RWPE1 (cell line): ENCODE measurements at regions not wholly inside any gene's neighbourhood (a gene's known extent, or its start where the extent isn't known, plus 50 kb on each side); places are given as distances from the start of the nearest gene placed in this dataset.
"Not testable (repeated sequence)": the region's sequence is repeated elsewhere in the genome, so short reads cannot be mapped to it uniquely, and the experiment has no call there.

Source experiments
- CTCF ChIA-PET: fragments of 350-600 bp; sonication (Branson Sonifier 250); formaldehyde crosslinking; extraction: SDS; loops from one replicate; lab custom pipeline; 2021; lab: Yijun Ruan, JAX
- POLR2A ChIA-PET: fragments of 400-600 bp; formaldehyde crosslinking; extraction: SDS; loops from one replicate; lab custom pipeline; 2020; ENCODE audit warnings: antibody characterized with exemption; ENCODE audit not compliant: low non-redundant PET; lab: Yijun Ruan, JAX
- DNase-seq: peaks from one replicate; pipeline ENCODE4 v3.0.0; 2012; ENCODE audit warnings: low spot score
- H3K27ac ChIP-seq: fragments of 450-650 bp; 2 replicates; pipeline ENCODE4 v1.5.1; 2017
- TF ChIP-seq, protein P1 (sequence below): fragments of 450-650 bp; conservative IDR thresholded peaks from 2 replicates; pipeline ENCODE4 v1.5.1; 2017; ENCODE audit warnings: low read depth, mild to moderate bottlenecking

GRCh38 chr20:29448806-29449470, 1808.5 kb upstream of the DEFB115 start:
- TF ChIP-seq, protein P1, sequence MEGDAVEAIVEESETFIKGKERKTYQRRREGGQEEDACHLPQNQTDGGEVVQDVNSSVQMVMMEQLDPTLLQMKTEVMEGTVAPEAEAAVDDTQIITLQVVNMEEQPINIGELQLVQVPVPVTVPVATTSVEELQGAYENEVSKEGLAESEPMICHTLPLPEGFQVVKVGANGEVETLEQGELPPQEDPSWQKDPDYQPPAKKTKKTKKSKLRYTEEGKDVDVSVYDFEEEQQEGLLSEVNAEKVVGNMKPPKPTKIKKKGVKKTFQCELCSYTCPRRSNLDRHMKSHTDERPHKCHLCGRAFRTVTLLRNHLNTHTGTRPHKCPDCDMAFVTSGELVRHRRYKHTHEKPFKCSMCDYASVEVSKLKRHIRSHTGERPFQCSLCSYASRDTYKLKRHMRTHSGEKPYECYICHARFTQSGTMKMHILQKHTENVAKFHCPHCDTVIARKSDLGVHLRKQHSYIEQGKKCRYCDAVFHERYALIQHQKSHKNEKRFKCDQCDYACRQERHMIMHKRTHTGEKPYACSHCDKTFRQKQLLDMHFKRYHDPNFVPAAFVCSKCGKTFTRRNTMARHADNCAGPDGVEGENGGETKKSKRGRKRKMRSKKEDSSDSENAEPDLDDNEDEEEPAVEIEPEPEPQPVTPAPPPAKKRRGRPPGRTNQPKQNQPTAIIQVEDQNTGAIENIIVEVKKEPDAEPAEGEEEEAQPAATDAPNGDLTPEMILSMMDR = no peak
- POLR2A ChIA-PET = no interaction called here
- CTCF ChIA-PET = interaction anchor here (0.6 kb wide), 2 partner anchors 90 to 1275 kb away, joined by 3 read pairs; no protein-coding TSS in a partner anchor
- no peak for DNase-seq
- H3K27ac ChIP-seq = no peak overlapping the region

DNA sequence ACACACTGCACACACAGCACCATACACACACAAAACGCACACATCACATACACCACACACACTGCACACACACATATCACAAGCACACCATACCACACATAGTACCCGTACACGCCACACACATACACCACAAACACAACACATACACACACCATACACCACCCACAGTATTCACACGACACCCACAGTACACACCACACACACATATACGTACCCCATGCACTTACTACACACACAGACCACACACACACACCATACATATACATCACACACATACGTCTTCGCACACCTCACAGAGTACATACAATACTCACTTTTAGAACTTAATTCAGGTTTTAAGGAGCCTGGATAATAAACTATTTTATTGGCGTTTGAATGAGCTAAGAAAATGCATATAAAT, 1805.3 kb upstream of the DEFB115 start:
- DNase-seq = no peak
- ChIA-PET CTCF (no interaction called here), POLR2A (no interaction called here)
- no peak overlapping the region for H3K27ac ChIP-seq
- TF ChIP-seq, protein P1 = no peak

DNA sequence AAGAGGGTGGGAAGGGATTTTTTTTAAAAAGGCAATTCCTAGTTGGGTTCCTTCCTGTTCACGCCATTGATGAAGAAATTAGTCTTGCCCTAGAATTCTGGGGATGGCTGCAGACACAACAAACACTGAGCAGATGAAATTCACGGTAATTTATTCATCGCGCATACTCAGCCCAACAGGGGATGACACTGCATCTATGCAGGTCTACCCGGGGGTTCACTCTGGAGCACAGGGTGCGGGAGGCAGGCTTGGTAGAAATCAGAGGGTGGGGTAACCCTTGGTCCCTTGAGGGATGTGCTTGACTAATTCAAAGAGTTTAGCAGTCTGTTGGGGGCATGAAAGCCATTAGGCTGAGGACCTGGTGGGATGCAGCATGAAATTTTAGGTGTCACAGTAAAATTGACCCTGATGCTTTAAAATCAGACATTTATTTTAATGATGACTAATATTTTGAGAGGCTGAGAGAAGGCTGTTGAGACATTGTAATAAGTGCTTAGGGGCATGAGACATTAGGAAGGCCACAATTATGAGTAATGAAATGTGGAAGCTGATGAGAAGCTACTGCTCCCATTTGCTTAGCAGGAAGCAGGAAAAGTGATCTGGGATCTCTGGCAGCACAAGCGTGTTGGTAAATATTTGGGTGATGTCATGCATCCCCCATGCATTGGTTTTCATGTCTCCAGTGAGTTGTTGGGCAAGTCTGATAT, 1800.3 kb upstream of the DEFB115 start:
- CTCF ChIA-PET = interaction anchor here (0.6 kb wide), 1 partner anchor 81 kb away, joined by 3 read pairs; no protein-coding TSS in a partner anchor
- POLR2A ChIA-PET, DNase-seq, H3K27ac ChIP-seq: not testable (repeated sequence)

- no peak for DNase-seq
- TF ChIP-seq, protein P1 = no peak
- no peak overlapping the region for H3K27ac ChIP-seq
- ChIA-PET POLR2A (no interaction called here), CTCF (no interaction called here)
Measured at GRCh38 chr20:29472606-29473005, 1784.9 kb upstream of the DEFB115 start.

- CTCF ChIA-PET, H3K27ac ChIP-seq, DNase-seq, POLR2A ChIA-PET: not testable (repeated sequence)
Measured at GRCh38 chr20:29492840-29493239, 1764.6 kb upstream of the DEFB115 start.

DNA sequence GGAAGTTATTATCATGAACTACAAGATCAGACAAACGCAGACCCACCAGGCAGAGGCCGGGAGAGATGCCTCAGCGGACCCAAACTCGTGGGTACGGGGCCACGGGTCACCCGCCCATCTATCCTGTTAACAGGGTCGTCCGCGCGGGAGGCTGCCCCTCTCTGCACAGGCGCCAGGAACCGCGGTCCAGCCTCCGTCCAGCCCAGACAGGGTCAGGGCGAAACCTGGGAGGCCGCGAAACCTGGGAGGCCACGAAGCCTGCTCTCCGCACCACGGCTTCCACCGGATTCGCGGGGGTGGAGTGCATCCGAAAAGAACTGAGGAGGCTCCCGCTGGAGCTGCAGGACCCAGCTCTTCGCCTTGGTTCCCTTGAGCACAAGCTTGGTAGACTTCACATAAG, 1760.7 kb upstream of the DEFB115 start:
- H3K27ac ChIP-seq, DNase-seq, POLR2A ChIA-PET, CTCF ChIA-PET: not testable (repeated sequence)

- TF ChIP-seq, protein P1 = no peak
- ChIA-PET CTCF (no interaction called here), POLR2A (no interaction called here)
- no peak overlapping the region for H3K27ac ChIP-seq
- no peak for DNase-seq
Measured at GRCh38 chr20:29497261-29497671, 1760.2 kb upstream of the DEFB115 start.

- POLR2A ChIA-PET, CTCF ChIA-PET, H3K27ac ChIP-seq, DNase-seq: not testable (repeated sequence)
Measured at GRCh38 chr20:29497684-29498083, 1759.8 kb upstream of the DEFB115 start.

- DNase-seq, H3K27ac ChIP-seq, POLR2A ChIA-PET, CTCF ChIA-PET: not testable (repeated sequence)
Measured at GRCh38 chr20:29500738-29501137, 1756.7 kb upstream of the DEFB115 start.

- POLR2A ChIA-PET, DNase-seq, CTCF ChIA-PET, H3K27ac ChIP-seq: not testable (repeated sequence)
Measured at GRCh38 chr20:29514634-29515033, 1742.8 kb upstream of the DEFB115 start.

DNA sequence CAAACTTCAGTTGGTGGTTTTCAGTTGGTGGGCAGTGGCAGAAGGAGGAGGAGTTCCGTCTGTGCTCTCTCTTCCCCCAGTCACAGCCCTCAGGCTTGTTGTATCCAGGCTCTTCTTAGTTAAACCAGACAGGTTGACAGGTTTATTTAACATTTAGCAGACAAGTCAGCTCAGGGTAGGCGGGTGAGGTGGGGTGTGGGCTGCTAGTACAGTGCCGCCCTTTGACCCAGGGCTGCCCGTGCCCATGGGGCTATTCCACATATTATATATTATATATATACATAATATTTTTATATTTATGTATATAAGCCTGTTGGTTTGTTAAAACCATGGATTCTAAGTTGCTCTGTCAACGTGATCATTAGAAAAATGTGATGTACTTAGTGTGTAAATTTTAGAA, 1740.6 kb upstream of the DEFB115 start:
- CTCF ChIA-PET, H3K27ac ChIP-seq, DNase-seq, POLR2A ChIA-PET: not testable (repeated sequence)
